VCaP (cell line): ENCODE measurements at regions not wholly inside any gene's neighbourhood (a gene's known extent, or its start where the extent isn't known, plus 50 kb on each side); places are given as distances from the start of the nearest gene placed in this dataset.

Experiments used
- H3K27ac ChIP-seq: fragments of 450-650 bp; 2 replicates; pipeline ENCODE4 v1.5.1; 2017
- CTCF ChIP-seq: fragments of 450-650 bp; conservative IDR thresholded peaks from 2 replicates; pipeline ENCODE4 v1.5.1; 2017; ENCODE audit warnings: mild to moderate bottlenecking, moderate library complexity

- no peak overlapping the region for H3K27ac ChIP-seq
- TF ChIP-seq CTCF = no peak
Observed at GRCh38 chr3:72281551-72281950, 496.6 kb upstream of the PROK2 start.

GRCh38 chr3:72280876-72281275 is 495.9 kb upstream of the PROK2 start:
- peak overlapping the region; percentile 94; the same call in 1 of the 2 replicates for H3K27ac ChIP-seq
- no peak for TF ChIP-seq CTCF

- H3K27ac ChIP-seq = peak overlapping the region; percentile 94
- TF ChIP-seq CTCF = peak; percentile 15; the same call in 1 of the 2 replicates
Observed at GRCh38 chr3:72279631-72280041, 494.7 kb upstream of the PROK2 start.

- no peak for TF ChIP-seq CTCF
- H3K27ac ChIP-seq = peak overlapping the region; percentile 94
Observed at GRCh38 chr3:72279068-72279604, 494.2 kb upstream of the PROK2 start.

- peak overlapping the region; percentile 94 for H3K27ac ChIP-seq
- no peak for TF ChIP-seq CTCF
Observed at GRCh38 chr3:72278349-72279067, 493.6 kb upstream of the PROK2 start.

- peak overlapping the region; percentile 94 for H3K27ac ChIP-seq
- TF ChIP-seq CTCF = no peak
Observed at GRCh38 chr3:72277710-72278109, 492.8 kb upstream of the PROK2 start.

- no peak for TF ChIP-seq CTCF
- no peak overlapping the region for H3K27ac ChIP-seq
Observed at GRCh38 chr3:72276806-72277205, 491.9 kb upstream of the PROK2 start.
